Hypothalamus (tissue), 51 donors: ENCODE measurements at regions not wholly inside any gene's neighbourhood (a gene's known extent, or its start where the extent isn't known, plus 50 kb on each side); places are given as distances from the start of the nearest gene placed in this dataset.

ENCODE experiments used
- DNase-seq, 51 donors: peaks; one replicate each; lab custom pipeline; 2025; lab: John Stamatoyannopoulos, UW

DNA sequence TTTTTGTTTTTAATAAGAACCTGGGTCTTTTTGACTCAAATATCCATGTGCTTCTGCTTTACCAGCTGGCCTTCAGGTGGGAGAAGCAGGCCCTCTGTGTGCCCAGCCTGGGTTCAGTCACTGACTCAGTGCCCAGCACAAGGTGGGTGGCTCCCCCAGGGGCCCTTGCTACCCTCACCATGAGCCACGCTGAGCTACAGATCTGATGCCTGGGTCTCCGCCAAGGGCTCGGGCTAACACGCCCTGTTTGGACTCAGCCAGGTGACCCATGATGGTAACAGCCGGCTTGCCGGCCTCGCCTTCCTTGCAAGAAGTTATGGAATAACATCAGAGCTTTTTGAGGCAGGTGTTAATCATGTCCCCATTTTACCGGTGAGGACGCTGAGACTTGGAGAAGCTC lies 109.5 kb upstream of the NLRP1 start:
- DNase-seq = no peak

DNA sequence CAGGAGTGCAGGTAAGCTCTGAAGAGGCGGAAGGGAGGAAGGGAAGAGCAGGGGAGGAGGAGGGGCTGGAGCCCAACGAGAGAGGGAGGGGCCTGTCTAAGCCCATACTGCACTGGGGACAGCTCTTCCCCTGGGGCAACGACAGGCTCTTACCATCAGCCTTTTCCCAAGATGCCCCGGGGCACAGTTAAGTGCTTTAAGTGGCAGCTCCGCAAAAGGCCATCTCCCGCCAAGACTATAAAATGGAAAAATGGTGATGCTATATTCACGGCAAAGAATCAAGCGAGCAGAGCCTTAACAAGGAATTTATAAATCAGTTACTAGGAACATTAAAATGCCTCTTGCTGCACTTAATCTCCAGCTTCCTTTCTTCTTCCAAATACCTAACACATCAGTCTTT lies 110.2 kb upstream of the NLRP1 start:
- DNase-seq = no peak

GRCh38 chr17:5695480-5695879 lies 111.2 kb upstream of the NLRP1 start:
- DNase-seq = no peak

DNA sequence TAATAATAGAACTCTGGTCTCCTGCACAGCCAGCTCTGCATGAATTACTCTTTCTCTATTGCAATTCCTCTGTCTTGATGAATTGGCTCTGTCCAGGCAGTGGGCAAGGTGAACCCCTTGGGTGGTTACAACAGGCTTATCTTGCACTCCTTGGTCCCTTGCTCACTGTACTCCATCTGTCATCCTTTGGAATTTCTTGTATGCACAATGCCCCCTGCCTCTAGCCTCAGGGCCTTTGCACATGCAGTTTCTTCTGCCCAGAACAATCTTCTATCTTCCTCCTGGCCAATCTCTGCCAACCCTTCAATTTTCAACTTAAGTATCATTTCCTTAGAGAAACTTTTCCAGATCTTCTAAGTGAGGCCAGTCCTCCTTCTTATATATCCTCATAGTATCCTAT lies 114.7 kb upstream of the NLRP1 start:
- no peak for DNase-seq

GRCh38 chr17:5699814-5700213 lies 115.5 kb upstream of the NLRP1 start:
- no peak for DNase-seq

DNA sequence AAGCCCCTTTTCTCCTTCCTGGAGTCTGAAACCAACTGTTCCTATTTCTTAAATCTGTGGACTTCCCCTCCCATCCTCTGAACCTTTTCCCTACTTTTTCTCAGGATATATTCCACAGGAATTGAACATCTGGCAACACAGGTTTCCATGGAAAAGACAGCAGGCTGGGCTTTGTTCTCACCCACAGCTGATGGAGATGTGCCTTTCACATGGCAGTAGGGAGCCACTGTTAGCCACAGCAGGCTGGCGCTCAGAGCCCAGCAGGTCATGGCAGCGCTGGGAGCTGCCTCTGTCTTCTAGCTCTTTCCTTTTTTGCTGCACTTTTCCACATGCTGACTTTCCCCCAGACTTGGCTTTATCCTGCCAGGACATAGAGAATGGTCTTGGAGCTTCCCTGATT lies 116.4 kb upstream of the NLRP1 start:
- no peak for DNase-seq

DNA sequence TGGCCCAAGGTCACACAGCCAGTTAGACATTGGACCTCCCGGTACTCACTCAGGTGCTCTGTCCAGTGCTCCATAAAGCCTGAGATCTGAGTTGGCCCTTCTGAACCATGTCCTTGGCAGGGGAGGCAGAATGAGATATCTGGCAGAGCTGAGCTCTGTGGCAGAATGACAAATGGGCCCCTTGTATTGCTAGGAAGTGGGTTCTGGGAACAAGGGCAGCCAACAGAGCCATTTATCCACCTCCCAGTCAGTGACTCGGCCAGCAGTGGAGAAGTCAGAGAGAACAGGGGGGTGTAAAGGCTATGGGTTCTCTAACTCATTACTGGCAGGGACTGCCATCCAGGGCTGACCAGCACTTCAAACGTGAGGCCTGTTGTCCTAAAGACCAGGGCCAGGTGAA lies 117.1 kb upstream of the NLRP1 start:
- peak in 1 of 51 donors; percentile 1 for DNase-seq

GRCh38 chr17:5702951-5703510 lies 118.7 kb upstream of the NLRP1 start:
- no peak for DNase-seq

DNA sequence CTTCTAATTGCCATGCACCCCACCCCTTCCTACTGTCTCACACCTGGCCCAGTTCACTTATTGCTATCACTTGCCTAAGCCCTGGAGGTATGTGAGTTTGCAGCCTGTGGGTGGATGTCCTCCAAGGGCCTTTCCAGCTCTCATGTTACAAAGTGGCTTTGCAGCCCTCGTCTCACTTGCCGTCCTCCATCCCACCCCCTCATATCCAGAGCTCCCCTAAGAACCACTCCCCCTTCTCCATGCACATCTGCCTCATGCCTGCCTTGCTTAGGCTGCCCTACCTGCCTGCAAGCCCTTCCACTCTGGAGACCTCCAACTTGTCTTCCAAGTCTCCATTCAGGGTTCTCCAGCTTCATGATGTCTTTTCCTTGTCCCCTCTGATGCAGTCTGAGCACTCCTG lies 119.4 kb upstream of the NLRP1 start:
- no peak for DNase-seq

DNA sequence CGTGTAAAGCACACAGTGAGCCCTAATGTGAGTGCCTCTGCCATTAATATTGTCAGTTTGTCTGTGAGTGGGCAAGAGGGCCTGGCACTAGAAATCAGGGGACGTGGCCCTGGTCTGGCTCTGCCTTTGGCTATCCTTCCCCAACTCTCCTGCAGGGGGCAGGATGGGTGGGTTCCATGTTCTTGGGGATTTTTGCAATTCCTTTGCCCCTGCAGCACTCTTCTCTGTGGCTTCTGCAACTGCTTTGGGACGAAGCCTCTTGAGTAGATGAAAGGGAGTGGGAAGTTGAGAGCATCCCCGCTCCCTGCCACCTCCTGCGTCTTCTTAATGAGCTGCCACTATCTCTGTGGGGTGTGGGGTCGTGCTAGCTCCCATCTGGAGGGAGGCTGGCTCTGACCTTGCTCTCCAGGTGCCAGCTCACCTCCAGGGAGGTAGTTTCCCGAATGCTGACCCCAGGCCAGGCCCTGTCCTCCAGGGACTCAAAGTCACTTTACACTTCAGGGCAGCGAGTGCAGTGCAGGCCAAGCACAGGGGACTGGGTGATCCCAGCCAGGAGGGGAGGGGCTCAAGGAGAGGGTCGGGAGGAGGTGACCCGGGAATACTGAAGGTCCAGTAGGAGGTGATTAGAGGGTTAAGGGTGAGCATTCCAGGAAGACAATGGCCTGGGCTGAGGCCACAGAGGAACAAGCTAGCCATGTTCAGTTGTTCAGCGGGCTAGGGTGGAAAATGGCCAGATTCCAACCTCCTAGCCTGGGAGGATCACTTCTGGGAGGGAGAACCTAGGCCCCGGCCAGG lies 121.0 kb upstream of the NLRP1 start:
- DNase-seq = no peak

DNA sequence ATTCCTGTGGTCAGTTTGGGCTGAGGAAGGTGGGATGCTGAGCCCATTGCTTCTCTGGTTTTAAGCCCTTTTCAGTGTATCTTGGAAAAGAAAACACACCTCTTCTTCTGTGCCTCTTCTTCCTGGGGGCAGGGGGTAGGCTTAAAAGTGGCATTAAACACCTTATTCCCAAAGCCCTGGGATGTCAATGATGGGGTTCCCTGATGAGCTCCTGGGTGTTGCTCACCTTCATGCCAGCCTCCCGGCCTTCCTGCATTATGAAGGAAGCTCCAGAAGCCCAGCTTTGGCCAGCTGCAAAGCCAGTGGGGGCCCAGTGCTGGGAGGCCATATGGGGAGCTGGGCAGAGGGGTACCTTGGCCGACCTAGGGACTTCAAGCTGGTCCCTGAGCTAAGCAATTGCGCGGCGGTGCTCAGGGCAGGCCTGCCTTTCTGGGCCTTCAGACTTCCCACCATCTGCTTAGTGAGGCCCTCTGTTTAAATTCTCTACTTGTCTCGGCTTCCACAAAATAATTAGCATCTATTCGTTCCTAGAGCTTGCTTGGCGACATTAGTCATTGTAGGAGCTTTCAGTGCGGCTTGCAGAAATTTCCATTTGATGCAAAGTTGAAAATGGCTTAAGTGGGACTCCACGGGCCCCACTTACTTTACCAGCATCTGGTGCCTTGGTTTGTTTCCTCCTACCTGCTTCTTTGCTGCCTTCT lies 121.7 kb upstream of the NLRP1 start:
- no peak for DNase-seq

GRCh38 chr17:5706577-5707210 lies 122.4 kb upstream of the NLRP1 start:
- DNase-seq = peak in 43 of 51 donors; percentile 4 to 78 (median 41)

- no peak for DNase-seq
Observed at GRCh38 chr17:5707482-5707881, 123.2 kb upstream of the NLRP1 start.

- DNase-seq = no peak
Observed at GRCh38 chr17:5708344-5708743, 124.0 kb upstream of the NLRP1 start.

- no peak for DNase-seq
Observed at GRCh38 chr17:5711344-5711743, 127.0 kb upstream of the NLRP1 start.

- no peak for DNase-seq
Observed at GRCh38 chr17:5714993-5715392, 130.7 kb upstream of the NLRP1 start.

DNA sequence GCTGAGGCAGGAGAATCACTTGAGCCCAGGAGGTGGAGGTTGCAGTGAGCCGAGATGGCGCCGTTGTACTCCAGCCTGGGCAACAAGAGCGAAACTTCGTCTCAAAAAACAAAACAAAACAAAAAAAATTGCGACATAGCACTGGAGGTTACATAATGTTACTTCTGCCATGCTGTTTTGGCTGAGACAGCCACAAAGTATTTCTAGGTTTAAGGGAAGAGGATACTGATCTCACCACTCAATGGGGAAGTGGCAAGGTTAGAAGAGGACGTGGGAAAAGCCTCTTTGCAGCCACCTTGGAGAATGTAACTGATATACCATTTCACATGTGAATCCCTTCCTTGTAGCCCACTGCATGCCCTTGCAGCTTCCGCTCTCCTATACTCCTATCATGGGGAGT lies 131.2 kb upstream of the NLRP1 start:
- DNase-seq = no peak

GRCh38 chr17:5718726-5719125 lies 134.4 kb upstream of the NLRP1 start:
- DNase-seq = no peak

DNA sequence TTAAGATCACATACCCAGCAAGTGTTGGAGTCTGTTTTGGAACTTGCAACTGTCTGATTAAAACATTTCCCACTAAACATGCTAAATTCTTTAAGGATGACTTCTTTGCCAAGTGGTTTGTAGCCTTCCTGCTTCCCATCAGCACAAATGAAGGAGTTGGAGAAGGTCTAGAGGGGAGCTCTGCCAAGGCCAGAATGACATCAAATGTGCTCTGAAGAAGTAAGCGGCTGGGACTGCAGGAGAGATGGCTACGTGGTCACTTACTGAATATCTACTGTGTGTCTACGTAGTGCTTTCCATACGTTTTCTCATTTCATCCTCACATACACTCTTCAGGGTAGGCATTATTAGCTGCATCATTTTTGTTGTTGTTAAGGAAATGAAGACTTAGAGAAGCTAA lies 135.7 kb upstream of the NLRP1 start:
- no peak for DNase-seq

GRCh38 chr17:5730373-5730772 lies 146.1 kb upstream of the NLRP1 start:
- no peak for DNase-seq

DNA sequence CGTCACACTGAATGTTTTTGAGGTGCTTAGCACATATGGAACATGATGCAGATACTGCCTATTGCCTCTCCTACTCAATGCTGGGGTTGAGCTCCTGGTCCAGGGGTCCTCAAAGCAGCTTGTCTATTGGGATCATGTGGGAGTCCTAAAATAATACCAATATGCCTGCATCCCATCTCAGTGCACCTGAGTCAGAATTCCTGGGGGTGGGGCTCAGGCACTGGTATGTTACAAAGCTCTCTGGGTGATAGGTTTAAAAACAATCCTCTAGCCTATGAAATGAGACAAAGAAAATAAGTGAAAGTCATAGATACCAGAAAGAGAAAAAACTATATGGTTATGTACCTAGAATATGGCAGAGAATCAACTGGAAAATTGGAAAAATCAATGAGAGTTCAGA lies 156.6 kb upstream of the NLRP1 start:
- DNase-seq = no peak

DNA sequence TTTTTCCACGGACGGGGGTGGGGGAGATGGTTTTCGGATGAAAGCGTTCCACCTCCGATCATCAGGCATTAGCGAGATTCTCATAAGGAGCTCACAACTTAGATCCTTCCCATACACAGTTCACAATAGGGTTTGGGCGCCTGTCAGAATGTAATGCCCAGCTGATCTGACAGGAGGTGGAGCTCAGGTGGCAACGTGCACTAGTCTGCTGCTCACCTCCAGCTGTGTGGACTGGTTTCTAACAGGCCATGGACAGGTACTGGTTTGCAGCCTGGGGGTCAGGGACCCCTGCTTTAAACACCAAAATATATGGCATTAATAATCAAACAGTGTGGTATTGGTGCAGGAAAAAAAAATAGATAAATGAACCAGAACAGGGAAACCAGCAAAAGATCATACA lies 157.5 kb upstream of the NLRP1 start:
- no peak for DNase-seq
